ENCODE measurements at regions not wholly inside any gene's neighbourhood (a gene's known extent, or its start where the extent isn't known, plus 50 kb on each side); places are given as distances from the start of the nearest gene placed in this dataset.

GRCh38 chrX:80174925-80175574, 160.5 kb downstream of the TBX22 start:
- TF ChIP-seq CTCF (IDR thresholded peaks at IDR 0.05) (no peak), POLR2A (IDR thresholded peaks at IDR 0.05) (no peak)
